Left renal cortex interstitium (tissue), 4 donors: ENCODE measurements at regions not wholly inside any gene's neighbourhood (a gene's known extent, or its start where the extent isn't known, plus 50 kb on each side); places are given as distances from the start of the nearest gene placed in this dataset.
"Not testable (repeated sequence)": the region's sequence is repeated elsewhere in the genome, so short reads cannot be mapped to it uniquely, and the experiment has no call there.

Experiments
- DNase-seq, 4 donors: peaks; one replicate each; pipeline ENCODE4 v3.0.0-alpha.2; 2013; ENCODE audit warnings: low read depth in 4 of 4, low spot score in 2 of 4, missing footprints in 1 of 4

DNA sequence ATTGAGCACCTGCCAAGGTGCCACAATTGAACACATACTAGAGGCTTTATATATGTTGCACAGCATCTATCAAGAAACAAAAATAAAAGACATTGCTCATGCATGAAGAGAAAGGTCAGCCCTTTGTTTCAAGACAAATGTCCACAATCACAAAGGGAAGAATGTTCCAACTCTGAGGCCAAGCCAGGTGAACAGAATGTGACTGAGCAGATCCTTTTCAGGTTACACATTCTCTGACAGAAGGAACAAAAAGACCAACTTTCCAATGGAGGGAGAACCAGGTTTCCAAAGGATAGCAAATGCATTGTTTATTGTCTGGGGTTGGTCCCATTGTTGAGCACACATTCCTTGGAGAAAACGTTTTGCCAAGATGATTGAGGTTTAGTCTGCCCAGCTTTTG lies 50.2 kb upstream of the FAM174B start:
- no peak for DNase-seq

DNA sequence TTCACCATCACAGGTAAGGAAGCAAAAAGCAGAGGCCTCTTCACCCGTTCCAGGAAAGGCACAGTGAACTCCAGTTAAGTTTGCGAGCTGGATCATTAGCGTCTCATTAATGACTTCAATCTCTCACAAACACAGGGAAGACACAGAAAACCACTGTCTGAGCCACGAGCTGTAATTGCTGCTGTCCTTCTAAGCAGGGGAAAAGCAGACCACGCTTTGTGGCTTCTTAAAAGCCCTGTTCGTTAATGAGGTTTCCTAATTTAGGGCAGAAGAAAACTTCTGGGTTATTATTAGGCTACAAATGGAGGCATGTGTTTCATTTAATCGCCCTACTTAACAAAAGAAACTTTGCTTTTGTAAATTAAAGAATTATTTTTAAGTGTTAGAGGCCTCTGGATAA lies 50.6 kb upstream of the FAM174B start:
- DNase-seq = no peak

DNA sequence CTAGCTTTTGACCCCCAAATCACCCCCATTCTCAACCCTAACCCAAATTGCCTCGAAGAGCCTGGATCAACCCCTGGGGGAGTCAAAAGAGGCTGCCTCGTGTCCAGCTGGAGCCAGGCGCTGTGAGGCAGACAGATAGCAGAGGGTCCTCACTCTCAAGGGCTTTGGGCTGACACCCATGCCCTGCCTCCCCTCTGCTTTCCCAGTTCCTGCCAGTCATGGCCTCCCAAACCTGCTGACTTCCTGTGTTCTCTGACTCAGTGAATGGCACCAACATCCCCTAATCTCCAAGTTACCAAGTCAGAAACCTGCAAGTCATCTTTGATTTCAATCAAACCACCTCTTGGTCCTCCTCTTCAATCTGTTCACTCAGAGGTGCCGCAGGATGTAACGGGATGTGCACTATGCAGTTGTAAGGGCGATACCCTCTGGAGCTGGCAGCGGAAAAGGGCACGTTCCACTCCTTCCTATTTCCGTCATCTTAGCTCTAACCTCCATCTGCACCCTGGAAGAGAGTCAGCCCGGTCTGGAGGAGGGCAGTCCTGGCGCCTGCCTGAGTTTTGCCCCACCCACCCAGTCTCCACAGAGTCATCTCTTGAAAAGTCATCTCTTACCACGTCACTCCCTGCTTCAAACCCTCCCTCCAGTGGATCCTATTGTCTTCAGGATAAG lies 52.4 kb upstream of the FAM174B start:
- DNase-seq = no peak

DNA sequence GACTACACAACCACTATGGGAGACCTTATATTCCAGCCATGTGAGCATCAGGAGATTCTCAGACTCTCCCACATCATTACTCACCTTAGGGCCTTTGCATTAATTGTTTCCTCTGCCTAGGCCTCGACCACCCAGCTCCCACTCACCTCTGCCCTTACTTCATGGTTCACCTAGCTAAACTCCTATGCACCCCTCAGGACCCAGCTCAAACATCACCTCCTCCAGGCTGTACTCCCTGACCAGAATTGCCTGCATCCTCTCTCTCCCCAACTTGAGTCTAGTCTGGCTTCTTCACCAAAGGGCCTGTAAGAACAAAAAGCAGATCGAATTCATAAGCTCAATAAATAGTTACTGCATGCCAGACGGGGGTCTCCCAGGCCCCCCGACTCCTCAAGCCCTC lies 53.1 kb upstream of the FAM174B start:
- DNase-seq = no peak

DNA sequence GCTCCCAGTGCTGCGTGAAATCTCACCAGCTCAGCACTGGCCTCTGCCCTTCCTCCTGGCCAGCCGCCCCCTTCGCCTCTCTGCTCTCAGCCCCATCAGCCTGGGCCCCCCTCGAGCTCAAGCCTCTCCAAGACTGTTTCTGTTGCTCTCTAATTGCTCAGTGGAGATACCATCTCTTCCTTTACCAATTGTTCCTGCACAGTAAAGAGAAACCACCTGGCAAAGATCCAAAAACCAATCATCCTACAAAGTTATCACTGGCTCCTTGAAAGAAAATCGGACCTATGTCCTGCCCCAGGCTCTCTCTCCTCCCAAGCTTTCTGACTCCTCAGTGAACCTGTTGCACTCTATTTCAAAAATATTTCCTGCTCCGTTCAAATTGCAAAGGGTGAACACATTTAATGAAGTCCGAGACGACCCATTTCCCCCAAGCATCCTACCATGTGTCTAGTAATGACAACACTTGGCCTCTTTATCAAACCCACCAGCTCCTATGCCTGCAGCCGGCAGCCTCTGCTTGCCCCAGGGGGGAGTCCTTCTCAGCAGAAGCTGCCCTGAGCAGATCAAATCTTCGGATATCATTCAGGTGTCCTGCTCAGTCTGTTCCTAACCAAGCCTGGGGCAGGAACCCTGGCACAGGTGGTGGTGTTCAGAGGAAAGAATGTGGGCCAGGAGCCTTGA lies 53.7 kb upstream of the FAM174B start:
- no peak for DNase-seq

DNA sequence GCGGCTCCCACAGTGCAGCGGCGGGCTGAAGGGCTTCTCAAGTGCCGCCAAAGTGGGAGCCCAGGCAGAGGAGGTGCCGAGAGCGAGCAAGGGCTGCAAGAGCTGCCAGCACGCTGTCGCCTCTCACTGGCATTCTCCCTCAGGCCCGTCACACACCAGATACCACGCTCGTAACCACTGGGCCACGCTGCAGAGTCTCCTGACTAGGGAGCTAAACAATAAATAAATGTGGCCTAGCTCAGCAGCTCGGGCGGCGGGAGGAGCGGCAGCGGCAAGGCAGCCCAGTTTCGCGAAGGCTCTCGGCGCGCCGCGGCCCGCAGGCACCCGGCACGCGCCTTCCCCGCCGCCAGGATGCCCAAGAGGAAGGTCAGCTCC lies 55.9 kb upstream of the FAM174B start:
- DNase-seq = no peak

DNA sequence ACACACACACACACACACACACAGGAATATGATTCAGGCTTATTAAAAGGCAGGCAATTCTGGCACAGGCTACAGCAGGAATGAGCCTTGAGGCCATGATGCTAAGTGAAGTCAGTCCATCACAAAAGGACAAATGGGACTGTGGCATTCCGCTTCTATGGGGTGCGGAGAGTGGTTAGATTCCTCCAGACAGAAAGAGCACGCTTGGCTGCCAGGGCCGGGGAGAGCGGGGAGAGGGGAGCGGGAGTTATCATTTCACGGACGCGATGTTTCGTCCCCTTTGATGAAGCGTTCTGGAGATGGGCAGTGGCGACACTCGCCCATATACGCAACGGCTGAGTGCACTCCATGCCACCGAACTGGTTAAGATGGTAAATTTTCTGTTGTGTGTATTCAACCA lies 58.5 kb upstream of the FAM174B start:
- peak in 3 of 4 donors; percentile 32 to 50 (median 37) for DNase-seq

DNA sequence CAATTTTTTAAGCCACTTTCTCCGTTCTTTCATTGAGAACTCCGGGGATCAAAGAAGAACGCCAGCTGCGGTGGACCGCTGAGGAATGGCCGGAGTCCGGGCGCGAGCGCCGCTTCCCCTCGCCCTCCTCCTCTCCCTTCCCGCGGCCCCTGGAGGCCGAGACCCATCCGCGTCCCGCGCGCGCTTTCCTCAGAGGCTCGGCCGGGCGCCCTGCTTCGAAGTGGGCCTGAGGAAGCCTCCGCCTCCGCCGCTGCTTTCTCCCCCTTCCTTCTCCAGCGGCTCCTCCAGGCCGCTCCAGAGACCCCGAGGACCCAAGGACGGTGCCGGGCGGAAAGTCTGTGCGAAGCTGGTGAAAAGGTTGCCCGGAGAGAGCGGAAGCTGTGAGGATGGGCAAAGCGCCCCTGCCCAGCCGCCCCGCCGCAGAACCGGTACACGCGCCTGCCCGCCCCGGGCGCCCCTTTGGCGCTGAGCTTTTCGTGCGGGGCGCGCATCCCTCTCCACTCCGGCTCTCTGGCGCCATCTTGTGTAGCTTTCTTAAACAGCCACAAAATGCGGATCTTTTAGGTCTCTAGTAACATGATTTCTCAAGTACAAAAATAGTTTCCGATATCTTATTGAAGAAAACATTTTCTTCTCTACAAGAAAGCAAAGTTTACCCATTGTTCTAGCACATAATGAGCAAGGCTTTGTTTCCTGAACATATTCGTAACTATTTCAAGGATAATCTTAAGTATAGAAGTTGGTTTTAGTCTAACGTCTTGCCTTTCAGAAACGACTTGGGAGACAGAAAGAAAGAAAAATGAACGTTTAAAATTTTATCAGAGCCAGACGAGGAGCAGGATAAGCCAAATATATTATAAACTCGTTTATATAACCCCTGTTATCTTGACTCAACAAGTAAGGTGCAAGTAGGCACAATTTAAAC lies 59.2 kb upstream of the FAM174B start:
- DNase-seq = peak; percentile 72 to 89 (median 77)

DNA sequence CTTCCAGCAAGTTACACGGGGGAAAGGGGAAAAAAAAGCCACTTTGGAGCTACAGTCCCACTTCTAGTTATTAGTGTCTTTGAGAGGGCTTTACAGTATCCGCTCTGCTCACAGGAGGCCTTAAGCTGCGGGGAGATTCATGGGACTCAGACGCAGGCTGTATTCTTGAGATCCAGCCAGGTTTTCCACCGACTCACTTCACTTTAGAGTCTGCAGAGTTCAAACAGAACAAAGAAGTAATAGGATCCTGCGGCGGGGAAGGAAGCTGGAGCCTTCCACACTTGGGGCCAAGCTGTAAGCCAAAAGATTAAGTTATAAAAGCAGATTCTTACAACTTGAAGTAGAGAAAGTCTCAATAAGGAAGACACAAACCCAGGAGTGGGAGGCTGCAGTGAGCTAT lies 60.2 kb upstream of the FAM174B start:
- peak in 1 of 4 donors; percentile 49 for DNase-seq

DNA sequence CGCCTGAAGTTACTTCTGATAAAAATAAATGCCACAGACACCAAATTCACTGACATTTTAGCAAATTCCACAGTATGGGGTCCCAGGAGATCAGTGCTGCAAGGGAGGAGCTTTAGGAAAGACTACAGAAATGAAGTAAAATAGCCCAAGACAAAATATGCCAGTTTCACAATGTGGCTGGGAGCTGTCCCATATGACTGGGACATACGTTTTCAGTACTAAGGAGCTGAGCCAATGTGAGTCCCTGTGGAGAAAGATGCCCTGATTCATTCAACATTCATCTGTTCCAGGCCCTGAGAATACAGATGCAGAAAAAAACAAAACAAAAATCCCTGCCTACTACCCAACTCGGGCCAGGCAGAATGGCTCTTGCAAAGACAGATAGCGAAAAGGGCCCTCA lies 63.4 kb upstream of the FAM174B start:
- DNase-seq = no peak

DNA sequence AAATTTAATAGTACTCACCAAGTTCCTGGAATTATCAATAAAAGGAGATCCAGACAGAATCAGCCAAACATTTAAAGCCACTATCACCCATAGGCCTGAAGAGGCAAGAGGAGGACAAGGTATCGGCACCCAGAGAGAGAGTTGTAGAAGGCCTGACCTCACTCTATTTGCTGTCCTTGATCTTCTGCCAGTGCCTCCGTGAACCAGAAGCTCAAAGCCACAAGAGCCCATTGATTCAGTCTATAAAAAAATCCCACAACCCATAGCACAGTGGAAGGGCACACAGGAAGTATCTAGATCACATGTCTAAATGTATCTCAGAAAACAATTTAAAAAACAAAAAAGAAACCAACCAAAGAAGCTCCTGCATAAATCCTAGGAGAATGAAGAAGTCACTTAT lies 68.6 kb upstream of the FAM174B start:
- no peak for DNase-seq

DNA sequence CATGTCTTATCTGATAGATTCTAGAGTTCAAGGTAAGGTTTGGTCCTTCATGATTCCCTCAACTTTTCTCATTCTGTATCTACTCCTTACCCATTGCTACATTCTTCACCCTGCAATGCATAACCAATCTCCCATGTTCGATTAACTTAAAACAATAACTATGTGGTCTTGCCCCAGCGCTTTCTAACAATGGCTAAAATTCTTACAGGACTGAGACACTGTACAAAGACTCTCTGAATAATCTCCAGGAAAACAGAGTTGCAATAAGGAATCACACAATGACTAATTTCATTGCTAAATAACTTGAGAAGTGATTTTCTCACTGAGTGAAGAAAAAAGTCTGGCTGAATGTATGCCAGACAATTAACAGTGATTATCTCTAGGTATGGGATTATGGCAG lies 69.6 kb upstream of the FAM174B start:
- DNase-seq = no peak

DNA sequence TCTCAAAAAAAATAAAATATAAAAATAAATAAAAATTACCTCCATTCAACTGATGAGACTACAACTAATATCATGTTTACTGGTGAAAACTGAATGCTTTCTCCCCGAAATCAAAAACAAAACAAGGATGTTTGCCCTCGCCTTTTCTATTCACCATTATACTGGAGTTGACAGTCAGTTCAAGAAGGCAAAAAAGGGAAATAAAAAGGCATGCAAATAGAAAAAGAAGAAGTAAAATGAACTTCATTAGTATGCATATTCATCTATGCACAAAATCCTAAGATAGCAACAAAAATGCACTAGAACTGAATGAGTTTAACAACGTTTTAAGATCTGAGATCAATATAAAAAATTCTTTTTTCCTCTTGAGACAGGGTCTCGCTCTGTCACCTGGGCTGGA lies 72.7 kb upstream of the FAM174B start:
- no peak for DNase-seq

DNA sequence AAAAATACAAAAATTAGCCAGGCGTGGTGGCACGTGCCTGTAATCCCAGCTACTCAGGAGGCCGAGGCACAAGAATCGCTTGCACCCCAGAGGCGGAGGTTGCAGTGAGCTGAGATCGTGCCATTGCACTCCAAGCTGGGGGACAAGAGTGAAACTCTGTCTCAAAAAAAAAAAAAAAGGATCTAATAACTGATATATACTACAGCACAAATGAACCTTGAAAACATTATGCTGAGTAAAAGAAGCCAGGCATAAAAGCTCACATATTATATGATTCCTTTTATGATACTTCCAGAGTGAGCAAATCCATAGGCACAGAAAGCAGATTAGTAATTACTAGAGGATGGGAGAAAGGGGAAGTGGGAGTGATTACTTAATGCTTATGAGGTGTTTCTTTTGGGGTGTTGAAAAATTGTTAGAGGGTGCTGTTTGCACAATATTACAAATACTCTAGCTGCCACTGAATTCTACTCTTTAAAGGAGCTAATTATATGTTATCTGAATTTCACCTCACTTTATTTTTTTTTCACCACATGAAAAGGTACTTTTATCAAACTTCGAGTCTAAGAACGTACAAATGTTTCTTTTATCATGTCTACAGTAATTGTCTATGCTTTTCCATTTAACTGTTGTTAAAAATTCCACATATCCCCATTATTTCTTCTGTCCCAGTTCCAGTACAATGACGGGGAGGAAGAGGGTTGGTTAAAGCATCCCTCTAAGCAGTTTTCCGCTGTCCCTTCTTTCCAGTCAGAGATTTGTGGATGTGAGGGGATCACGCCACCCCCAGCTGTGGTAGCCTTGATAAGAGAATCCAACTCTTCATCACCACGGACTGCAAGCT lies 77.7 kb upstream of the FAM174B start:
- DNase-seq = no peak

DNA sequence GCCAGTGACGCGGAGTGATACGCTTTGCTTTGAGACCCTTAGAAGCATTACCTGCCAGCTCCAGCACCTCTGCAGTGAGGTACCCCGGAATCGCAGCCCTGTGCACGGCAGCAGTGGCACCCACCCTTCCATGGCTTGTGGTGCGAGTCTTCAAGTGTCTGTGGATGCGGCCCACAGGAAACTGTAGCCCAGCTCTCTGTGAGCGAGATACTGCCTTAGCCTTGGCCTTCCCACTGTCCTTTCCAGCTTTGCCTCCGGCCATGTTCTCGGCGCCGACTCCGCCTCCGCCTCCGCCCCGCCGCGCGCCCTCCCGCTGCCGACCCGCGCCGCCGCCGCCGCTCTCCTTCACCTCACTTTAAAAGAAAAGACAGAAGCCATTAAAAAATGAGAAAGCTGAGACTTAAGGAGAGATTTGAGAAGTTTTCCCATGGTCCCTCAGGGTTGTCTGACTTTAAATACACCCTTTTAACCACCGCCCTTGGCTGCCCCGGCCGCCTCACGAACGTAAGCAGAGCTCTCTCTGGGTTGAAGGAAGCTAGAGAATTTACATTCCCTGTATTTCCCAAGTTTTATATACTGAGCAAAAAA lies 78.5 kb upstream of the FAM174B start:
- DNase-seq = peak in 3 of 4 donors; percentile 53 to 64 (median 54)

DNA sequence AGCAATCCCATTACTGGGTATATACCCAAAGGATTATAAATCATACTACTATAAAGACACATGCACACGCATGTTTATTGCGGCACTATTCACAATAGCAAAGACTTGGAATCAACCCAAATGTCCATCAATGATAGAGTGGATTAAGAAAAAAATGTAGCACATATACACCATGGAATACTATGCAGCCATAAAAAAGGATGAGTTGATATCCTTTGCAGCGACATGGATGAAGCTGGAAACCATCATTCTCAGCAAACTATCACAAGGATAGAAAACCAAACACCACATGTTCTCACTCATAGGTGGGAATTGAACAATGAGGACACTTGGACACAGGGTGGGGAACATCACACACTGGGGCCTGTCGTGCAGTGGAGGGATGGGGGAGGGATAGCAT lies 83.7 kb upstream of the FAM174B start:
- DNase-seq = not testable (repeated sequence)

DNA sequence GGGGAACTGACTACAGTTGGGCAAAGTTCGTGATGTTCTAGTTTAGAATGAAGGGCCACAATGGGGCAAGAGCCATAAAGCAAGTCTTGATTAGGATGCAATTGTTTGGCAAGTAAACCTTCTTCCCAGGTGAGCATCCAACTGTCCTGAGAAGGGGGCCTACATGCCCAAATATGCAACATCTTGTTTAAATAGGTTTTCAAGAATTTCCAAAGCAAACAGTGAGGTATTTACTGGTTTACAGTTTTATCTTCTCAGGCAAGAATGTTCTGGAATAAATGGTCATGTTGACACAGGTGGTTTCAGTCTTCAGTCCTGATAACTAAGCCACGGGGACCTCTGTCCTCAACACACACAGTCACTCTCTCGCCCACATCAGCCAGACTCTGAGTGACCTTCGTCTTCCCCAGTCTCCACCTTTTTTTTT lies 90.3 kb upstream of the FAM174B start:
- DNase-seq = no peak

DNA sequence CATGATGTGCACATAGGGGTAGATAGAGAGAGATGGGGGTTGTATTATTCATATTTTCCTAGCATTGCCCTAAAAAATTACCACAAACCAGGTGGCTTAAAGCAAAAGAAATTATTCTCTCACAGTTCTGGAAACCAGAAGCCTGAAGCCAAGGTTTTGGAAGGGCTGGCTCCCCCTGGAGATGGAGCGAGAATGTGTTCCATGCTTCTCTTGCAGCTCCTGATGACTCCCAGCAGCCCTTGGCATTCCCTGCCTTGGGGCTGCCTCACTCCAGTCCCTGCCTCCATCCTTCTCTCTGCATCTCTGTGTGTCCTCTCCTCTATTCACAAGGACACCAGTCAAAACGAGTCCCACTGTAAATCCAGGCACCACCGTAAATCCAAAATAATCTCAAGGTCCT lies 91.5 kb upstream of the FAM174B start:
- DNase-seq = no peak

DNA sequence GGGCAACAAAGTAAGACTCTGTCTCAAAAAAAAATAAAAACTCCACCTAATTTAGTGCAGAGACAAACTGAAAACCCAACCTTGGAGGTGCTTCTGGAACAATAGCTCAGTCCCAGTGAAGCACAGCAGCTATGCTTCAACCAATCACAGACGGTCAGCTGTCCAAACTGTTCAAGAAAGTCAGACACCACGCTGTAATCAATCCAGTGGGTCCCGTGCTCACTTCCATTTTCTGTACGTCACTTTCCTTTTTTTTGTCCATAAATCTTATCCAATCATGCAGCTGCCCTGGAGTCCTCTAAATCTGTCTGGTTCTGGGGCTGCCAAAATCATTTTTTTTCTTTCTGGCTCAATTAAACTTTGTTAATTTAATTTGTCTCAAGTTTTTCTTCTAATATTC lies 93.6 kb upstream of the FAM174B start:
- no peak for DNase-seq

DNA sequence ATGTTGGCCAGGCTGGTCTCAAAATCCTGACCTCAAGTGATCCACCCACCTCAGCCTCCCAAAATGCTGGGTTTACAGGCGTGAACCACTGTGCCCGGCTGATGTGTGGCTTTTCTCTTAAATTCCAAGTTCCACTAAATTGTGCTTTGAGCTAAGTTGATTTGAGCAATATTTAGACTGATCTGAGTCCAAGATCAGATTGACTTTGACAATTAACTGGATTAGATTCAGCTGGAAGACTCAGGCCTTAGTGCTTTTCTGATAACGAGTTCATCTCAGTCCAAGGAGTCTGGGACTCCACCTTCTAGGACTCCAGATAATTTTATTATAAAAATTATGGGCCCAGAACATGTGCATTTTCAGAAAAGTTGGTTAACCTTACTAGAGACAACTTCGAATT lies 94.4 kb upstream of the FAM174B start:
- no peak for DNase-seq
